ENCODE measurements at regions not wholly inside any gene's neighbourhood (a gene's known extent, or its start where the extent isn't known, plus 50 kb on each side); places are given as distances from the start of the nearest gene placed in this dataset.

- no peak for DNase-seq (ENCODE audit: extremely low spot score)
- 82% methylated on average over 1 of the region's 1 CpG for WGBS
- Histone ChIP-seq H3K36me3 (ENCODE audit: insufficient read depth) (no peaks in the 10 kb centered on the region), H3K4me1 (ENCODE audit: insufficient read depth) (no peaks in the 10 kb centered on the region), H3K4me3 (ENCODE audit: low read depth, low read length) (no peak overlapping the region), H3K27ac (ENCODE audit: low read depth) (no peak overlapping the region)
Measured at GRCh38 chr6:144641286-144641685, 356.2 kb downstream of the UTRN start.

- Histone ChIP-seq H3K4me3 (ENCODE audit: low read depth, low read length) (no peak overlapping the region), H3K36me3 (ENCODE audit: insufficient read depth) (peaks cover 1% of the 10 kb centered on the region), H3K27ac (ENCODE audit: low read depth) (no peak overlapping the region), H3K4me1 (ENCODE audit: insufficient read depth) (no peaks in the 10 kb centered on the region)
- WGBS: 78% methylated on average over 1 of the region's 1 CpG
- no peak for DNase-seq (ENCODE audit: extremely low spot score)
Measured at GRCh38 chr6:144644776-144645175, 359.6 kb downstream of the UTRN start.

DNA sequence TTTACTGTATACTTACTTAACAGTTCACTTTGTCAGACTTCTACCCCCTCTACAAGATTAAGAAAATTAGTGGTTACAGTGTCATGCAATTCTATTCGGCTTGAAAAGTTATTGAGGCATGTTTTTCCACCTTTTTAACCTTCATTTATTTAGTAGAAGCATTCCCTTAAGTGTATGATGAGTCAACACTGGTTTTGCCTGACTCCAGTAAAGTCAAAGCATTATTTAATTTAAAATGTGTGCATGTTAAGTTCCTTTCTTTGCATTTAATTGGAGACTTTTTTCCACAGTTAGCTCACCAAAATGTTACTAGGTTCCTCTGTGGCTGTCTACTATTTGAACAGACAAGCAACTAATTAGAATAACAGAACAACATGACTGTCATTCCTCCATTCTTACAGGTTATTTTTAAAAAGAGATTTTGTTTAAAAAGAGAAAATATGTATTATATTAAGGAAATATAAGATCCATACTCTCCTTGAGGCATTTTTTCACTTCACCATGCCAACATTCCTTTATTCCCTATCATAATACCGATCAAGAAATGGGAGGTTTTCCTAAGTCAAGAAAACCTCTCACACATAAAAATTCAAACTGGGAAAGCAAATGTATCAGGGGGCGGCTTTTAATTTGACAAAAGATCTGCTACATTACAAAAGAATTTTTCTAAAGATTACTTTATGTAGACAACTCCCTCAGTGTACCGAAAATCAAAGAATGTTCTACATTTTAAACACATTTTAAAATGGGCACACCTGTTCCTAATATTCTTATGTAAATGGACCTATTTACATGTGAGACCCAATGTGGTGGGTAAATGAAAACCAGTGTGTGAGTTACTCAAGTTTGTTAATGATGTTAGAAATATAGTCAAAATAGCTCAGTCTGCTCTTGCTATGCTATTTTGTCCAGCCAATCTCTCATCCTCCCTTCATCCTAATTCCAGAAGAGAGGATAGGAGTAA lies 361.2 kb downstream of the UTRN start:
- no peak for DNase-seq (ENCODE audit: extremely low spot score)
- Histone ChIP-seq H3K36me3 (ENCODE audit: insufficient read depth) (peaks cover 1% of the 10 kb centered on the region), H3K27ac (ENCODE audit: low read depth) (no peak overlapping the region), H3K4me3 (ENCODE audit: low read depth, low read length) (no peak overlapping the region), H3K4me1 (ENCODE audit: insufficient read depth) (no peaks in the 10 kb centered on the region)
- WGBS: 87% methylated on average over 4 of the region's 4 CpGs

GRCh38 chr6:144647406-144647964 lies 362.4 kb downstream of the UTRN start:
- no peaks in the 10 kb centered on the region for H3K4me1 ChIP-seq (ENCODE audit: insufficient read depth)
- no peak overlapping the region for H3K4me3 ChIP-seq (ENCODE audit: low read depth, low read length)
- H3K36me3 ChIP-seq (ENCODE audit: insufficient read depth): peaks cover 1% of the 10 kb centered on the region
- no peak for DNase-seq (ENCODE audit: extremely low spot score)
- H3K27ac ChIP-seq (ENCODE audit: low read depth): no peak overlapping the region
- 93% methylated on average over 6 of the region's 6 CpGs for WGBS

DNA sequence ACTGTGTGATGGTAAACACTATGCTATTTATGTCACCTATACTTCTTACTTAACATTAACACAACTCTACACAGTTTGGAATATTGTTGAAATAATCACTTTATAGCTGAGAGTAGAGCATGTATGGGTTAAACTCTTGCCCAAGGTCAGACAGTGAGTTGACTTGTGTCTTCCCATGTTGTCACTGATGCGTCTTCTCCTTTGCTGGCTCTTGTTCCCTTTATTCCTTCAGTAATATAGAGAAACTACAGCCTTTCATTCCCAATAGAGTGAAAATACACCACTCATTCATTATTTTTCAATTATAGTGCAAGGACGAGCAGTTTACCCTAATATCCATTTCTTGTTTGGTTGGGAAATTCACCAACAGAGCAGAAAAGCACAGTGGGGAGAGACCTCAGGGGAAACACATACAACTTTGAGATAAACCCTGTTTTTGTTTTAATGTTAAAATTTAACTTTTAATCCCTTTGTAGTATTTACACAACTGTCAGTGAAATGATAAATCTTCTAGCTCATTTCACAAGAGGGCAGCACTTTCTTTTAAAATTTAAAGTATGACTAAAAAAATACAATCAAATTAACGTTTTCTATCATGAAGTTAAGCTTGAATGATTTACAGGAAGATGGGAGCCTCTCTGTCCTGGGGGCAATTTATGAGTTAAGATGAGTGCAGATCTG lies 363.0 kb downstream of the UTRN start:
- 68% methylated on average over 3 of the region's 3 CpGs for WGBS
- Histone ChIP-seq H3K36me3 (ENCODE audit: insufficient read depth) (peaks cover 1% of the 10 kb centered on the region), H3K27ac (ENCODE audit: low read depth) (no peak overlapping the region), H3K4me3 (ENCODE audit: low read depth, low read length) (no peak overlapping the region), H3K4me1 (ENCODE audit: insufficient read depth) (no peaks in the 10 kb centered on the region)
- DNase-seq (ENCODE audit: extremely low spot score): no peak

GRCh38 chr6:144649085-144649484 lies 363.9 kb downstream of the UTRN start:
- 92% methylated on average over 2 of the region's 2 CpGs for WGBS
- no peaks in the 10 kb centered on the region for H3K4me1 ChIP-seq (ENCODE audit: insufficient read depth)
- peaks cover 1% of the 10 kb centered on the region for H3K36me3 ChIP-seq (ENCODE audit: insufficient read depth)
- H3K4me3 ChIP-seq (ENCODE audit: low read depth, low read length): no peak overlapping the region
- no peak for DNase-seq (ENCODE audit: extremely low spot score)
- no peak overlapping the region for H3K27ac ChIP-seq (ENCODE audit: low read depth)

GRCh38 chr6:144651234-144651633 lies 366.1 kb downstream of the UTRN start:
- H3K4me3 ChIP-seq (ENCODE audit: low read depth, low read length): no peak overlapping the region
- H3K27ac ChIP-seq (ENCODE audit: low read depth): no peak overlapping the region
- DNase-seq (ENCODE audit: extremely low spot score): no peak
- H3K4me1 ChIP-seq (ENCODE audit: insufficient read depth): no peaks in the 10 kb centered on the region
- WGBS: 89% methylated on average over 3 of the region's 3 CpGs
- peaks cover 1% of the 10 kb centered on the region for H3K36me3 ChIP-seq (ENCODE audit: insufficient read depth)

DNA sequence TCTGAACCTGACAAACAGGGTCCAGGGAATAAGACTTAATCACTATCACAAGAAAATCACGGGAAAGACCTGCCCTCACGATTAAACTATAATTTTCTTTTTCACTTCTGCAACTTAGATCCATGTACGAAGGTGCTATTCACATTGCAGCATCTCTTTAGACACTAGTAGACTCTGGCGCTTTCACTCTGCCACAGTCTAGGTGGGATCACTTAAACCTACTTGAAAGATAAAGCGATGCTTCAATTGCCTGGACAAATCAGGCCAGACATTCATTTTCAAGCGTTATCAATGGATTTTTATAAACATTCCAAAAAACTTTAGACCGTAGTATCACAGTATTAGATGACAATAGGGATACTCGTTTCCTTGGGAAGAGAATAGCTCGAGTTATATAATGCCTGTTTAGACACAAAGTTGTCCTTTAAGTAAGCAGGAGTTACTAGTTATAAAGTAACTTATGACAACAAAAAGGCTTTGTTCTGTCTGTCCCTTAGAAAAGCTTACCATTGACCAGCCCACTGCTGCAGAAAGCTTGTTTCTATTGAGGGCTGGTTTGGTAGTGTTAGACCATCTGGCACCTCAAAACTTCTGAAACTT lies 367.3 kb downstream of the UTRN start:
- Histone ChIP-seq H3K4me3 (ENCODE audit: low read depth, low read length) (no peak overlapping the region), H3K4me1 (ENCODE audit: insufficient read depth) (no peaks in the 10 kb centered on the region), H3K36me3 (ENCODE audit: insufficient read depth) (peaks cover 1% of the 10 kb centered on the region), H3K27ac (ENCODE audit: low read depth) (no peak overlapping the region)
- no peak for DNase-seq (ENCODE audit: extremely low spot score)
- 91% methylated on average over 9 of the region's 9 CpGs for WGBS

DNA sequence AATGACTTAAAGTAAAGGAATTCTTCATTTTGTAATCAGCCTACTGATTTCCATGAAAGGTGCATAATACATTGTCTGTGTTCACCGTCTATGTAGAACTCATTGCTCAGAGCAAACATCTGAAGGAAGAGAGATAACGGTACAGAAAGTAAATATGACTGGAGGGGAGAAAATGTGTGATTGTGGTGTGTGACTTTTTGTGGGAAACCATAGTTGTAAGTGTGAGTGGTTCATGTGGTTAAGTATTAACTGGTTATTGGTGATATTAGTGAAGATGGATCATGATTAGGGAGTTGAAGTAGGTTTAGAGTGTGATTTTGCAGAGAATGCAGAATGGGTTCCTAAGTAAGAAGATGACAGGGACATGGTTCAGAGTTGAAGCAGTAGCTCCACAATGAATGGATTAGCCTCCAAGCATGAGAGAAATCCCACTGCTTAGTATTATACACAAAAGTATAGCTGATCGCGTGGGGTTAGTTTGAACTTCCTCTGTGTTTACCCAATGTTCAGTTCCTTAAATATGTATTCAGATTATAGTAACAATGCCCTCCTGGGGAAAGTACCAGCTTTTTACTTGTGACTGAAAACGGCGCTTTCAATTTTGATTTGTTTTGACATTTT lies 368.9 kb downstream of the UTRN start:
- no peaks in the 10 kb centered on the region for H3K4me1 ChIP-seq (ENCODE audit: insufficient read depth)
- WGBS: 39% methylated on average over 6 of the region's 6 CpGs
- H3K27ac ChIP-seq (ENCODE audit: low read depth): no peak overlapping the region
- DNase-seq (ENCODE audit: extremely low spot score): no peak
- H3K36me3 ChIP-seq (ENCODE audit: insufficient read depth): peaks cover 1% of the 10 kb centered on the region
- no peak overlapping the region for H3K4me3 ChIP-seq (ENCODE audit: low read depth, low read length)

- Histone ChIP-seq H3K36me3 (ENCODE audit: insufficient read depth) (no peaks in the 10 kb centered on the region), H3K4me3 (ENCODE audit: low read depth, low read length) (no peak overlapping the region), H3K27ac (ENCODE audit: low read depth) (no peak overlapping the region), H3K4me1 (ENCODE audit: insufficient read depth) (no peaks in the 10 kb centered on the region)
- no peak for DNase-seq (ENCODE audit: extremely low spot score)
- 17% methylated on average over 1 of the region's 1 CpG for WGBS
Measured at GRCh38 chr6:144654506-144654905, 369.4 kb downstream of the UTRN start.

DNA sequence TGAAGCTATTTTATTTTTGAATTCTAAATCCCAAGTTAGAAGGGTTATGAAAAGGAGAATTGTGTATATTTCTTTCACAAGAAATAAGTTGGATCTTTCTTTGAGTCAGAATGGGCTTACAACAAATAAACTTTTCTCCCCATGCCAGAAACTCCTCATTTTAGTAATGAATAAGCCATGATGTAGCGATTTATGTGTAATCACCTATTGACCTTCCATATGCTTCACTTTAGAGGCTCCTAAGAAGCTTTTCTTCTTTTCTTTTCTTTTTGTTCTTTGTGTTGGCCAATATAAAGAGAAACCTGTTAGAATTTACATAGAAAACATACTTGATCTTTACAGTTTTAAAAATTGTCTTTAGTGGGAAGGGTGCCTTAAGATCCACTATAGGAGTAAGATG lies 370.2 kb downstream of the UTRN start:
- DNase-seq (ENCODE audit: extremely low spot score): no peak
- 75% methylated on average over 1 of the region's 1 CpG for WGBS
- H3K4me1 ChIP-seq (ENCODE audit: insufficient read depth): no peaks in the 10 kb centered on the region
- H3K36me3 ChIP-seq (ENCODE audit: insufficient read depth): no peaks in the 10 kb centered on the region
- H3K4me3 ChIP-seq (ENCODE audit: low read depth, low read length): no peak overlapping the region
- H3K27ac ChIP-seq (ENCODE audit: low read depth): no peak overlapping the region

GRCh38 chr6:144657691-144658090 lies 372.6 kb downstream of the UTRN start:
- WGBS: 86% methylated on average over 2 of the region's 2 CpGs
- H3K4me3 ChIP-seq (ENCODE audit: low read depth, low read length): no peak overlapping the region
- DNase-seq (ENCODE audit: extremely low spot score): no peak
- H3K27ac ChIP-seq (ENCODE audit: low read depth): no peak overlapping the region
- H3K36me3 ChIP-seq (ENCODE audit: insufficient read depth): no peaks in the 10 kb centered on the region
- H3K4me1 ChIP-seq (ENCODE audit: insufficient read depth): no peaks in the 10 kb centered on the region
